Esophagus muscularis mucosa (tissue), 4 donors: ENCODE measurements at regions not wholly inside any gene's neighbourhood (a gene's known extent, or its start where the extent isn't known, plus 50 kb on each side); places are given as distances from the start of the nearest gene placed in this dataset.

Source experiments
- DNase-seq: peaks from one replicate; pipeline ENCODE4 v3.0.0-alpha.2; 2017; ENCODE audit errors: extremely low spot score
- H3K27ac ChIP-seq, 4 donors: fragments of 200-600 bp; sonication (generic); replicated peaks in 1 of 4; 1 replicate in 3 of 4; 2 replicates in 1 of 4; pipeline ENCODE4 v1.5.1; 2016 to 2019; ENCODE audit warnings: mild to moderate bottlenecking in 1 of 4
- H3K27me3 ChIP-seq, 4 donors: fragments of 200-600 bp; sonication (generic); one replicate each; pipeline versions ENCODE4 v1.5.1 to v1.6.0; 2016 to 2019
- H3K36me3 ChIP-seq, 4 donors: fragments of 200-600 bp; sonication (generic); one replicate each; pipeline ENCODE4 v1.5.1; 2016 to 2019
- H3K4me1 ChIP-seq, 4 donors: fragments of 200-600 bp; sonication (generic); one replicate each; pipeline ENCODE4 v1.5.1; 2016 to 2019
- H3K4me3 ChIP-seq, 4 donors: fragments of 200-600 bp; sonication (generic); 1 replicate in 2 of 4; 2 replicates in 2 of 4; pipeline ENCODE4 v1.5.1; 2016 to 2019; ENCODE audit warnings: mild to moderate bottlenecking in 4 of 4, moderate library complexity in 1 of 4
- H3K9me3 ChIP-seq, 4 donors: fragments of 200-600 bp; sonication (generic); 1 replicate in 3 of 4; 2 replicates in 1 of 4; pipeline ENCODE4 v1.5.1; 2016 to 2019
- EP300 ChIP-seq: sonication (generic); formaldehyde crosslinking; IDR thresholded peaks from one replicate; pipeline ENCODE4 v1.6.1; 2017; ENCODE audit warnings: antibody characterized with exemption
- POLR2A ChIP-seq: fragments of 450-650 bp; IDR thresholded peaks from one replicate; pipeline ENCODE4 v1.6.1; 2017; ENCODE audit warnings: antibody characterized with exemption, moderate library complexity, mild to moderate bottlenecking, low read depth
- POLR2AphosphoS5 ChIP-seq, 2 donors: sonication (generic); formaldehyde crosslinking; IDR thresholded peaks; one replicate each; pipeline ENCODE4 v1.6.1; 2017; ENCODE audit warnings: antibody characterized with exemption in 2 of 2
- WGBS: methylation state at CpG from one replicate; pipeline ENCODE4 v1.1.5; 2018; 5-methylcytosine and 5-hydroxymethylcytosine counted together
- intact Hi-C: fragments of 100-400 bp; cut with DNase I; formaldehyde crosslinking; loops from one replicate; pipeline ENCODE4 v1.15.1; 2023
- TF ChIP-seq, protein P1 (sequence below), 3 experiments: fragments of 200-600 bp in 2 of 3; fragments of 450-650 bp in 1 of 3; sonication (generic) in 2 of 3; IDR thresholded peaks; one replicate each; pipeline ENCODE4 v1.5.1; 2017 to 2019; ENCODE audit warnings: antibody characterized with exemption in 3 of 3, mild to moderate bottlenecking in 2 of 3, moderate library complexity in 1 of 3

DNA sequence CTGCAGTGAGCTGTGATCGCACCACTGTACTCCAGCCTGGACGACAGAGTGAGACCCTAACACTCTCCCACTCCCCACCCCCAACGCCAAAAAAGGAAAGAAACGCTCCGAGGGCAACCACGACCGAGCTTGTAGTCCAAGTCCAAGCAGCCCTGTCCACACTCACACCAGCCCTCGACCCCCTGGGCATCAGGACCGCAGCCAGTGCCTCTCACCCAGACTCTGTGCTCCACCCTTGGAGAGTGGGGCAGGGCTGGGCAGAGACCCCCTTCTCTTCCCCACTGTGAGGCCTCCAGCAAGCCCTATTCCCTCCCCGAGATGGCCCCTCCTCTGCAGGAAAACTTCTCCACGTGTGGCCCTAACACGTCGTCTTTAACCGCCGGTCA lies 82.6 kb downstream of the FOXL3 start:
- Histone ChIP-seq H3K36me3 (no peaks in the 10 kb centered on the region), H3K27ac (no peak overlapping the region), H3K4me3 (no peak overlapping the region), H3K4me1 (peaks cover 0 to 15% (median 0%) of the 10 kb centered on the region in 4 donors), H3K27me3 (peaks cover 0 to 17% (median 3%) of the 10 kb centered on the region in 4 donors), H3K9me3 (no peaks in the 10 kb centered on the region)
- intact Hi-C loops = no loop called here
- no peak for DNase-seq
- TF ChIP-seq POLR2AphosphoS5 (IDR thresholded peaks at IDR 0.05) (no peak), POLR2A (no peak), EP300 (no peak)
- TF ChIP-seq, protein P1, sequence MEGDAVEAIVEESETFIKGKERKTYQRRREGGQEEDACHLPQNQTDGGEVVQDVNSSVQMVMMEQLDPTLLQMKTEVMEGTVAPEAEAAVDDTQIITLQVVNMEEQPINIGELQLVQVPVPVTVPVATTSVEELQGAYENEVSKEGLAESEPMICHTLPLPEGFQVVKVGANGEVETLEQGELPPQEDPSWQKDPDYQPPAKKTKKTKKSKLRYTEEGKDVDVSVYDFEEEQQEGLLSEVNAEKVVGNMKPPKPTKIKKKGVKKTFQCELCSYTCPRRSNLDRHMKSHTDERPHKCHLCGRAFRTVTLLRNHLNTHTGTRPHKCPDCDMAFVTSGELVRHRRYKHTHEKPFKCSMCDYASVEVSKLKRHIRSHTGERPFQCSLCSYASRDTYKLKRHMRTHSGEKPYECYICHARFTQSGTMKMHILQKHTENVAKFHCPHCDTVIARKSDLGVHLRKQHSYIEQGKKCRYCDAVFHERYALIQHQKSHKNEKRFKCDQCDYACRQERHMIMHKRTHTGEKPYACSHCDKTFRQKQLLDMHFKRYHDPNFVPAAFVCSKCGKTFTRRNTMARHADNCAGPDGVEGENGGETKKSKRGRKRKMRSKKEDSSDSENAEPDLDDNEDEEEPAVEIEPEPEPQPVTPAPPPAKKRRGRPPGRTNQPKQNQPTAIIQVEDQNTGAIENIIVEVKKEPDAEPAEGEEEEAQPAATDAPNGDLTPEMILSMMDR (IDR thresholded peaks at IDR 0.05) = no peak
- WGBS = 84% methylated on average over 14 of the region's 15 CpGs

- TF ChIP-seq, protein P1 (IDR thresholded peaks at IDR 0.05) = no peak
- TF ChIP-seq POLR2A (no peak), EP300 (no peak), POLR2AphosphoS5 (IDR thresholded peaks at IDR 0.05) (no peak)
- Histone ChIP-seq H3K9me3 (no peaks in the 10 kb centered on the region), H3K4me3 (no peak overlapping the region), H3K27ac (no peak overlapping the region), H3K27me3 (peaks cover 0 to 18% (median 3%) of the 10 kb centered on the region in 4 donors), H3K4me1 (peaks cover 0 to 18% (median 0%) of the 10 kb centered on the region in 4 donors), H3K36me3 (no peaks in the 10 kb centered on the region)
- 75% methylated on average over 39 of the region's 39 CpGs for WGBS
- DNase-seq = no peak
- intact Hi-C loops = no loop called here
Observed at GRCh38 chr7:372932-373791, 83.2 kb downstream of the FOXL3 start.

GRCh38 chr7:373818-374705 lies 84.1 kb downstream of the FOXL3 start:
- intact Hi-C loops = no loop called here
- TF ChIP-seq POLR2A (no peak), EP300 (no peak), POLR2AphosphoS5 (IDR thresholded peaks at IDR 0.05) (no peak)
- TF ChIP-seq, protein P1 (IDR thresholded peaks at IDR 0.05) = no peak
- DNase-seq = no peak
- H3K4me1 ChIP-seq = peaks cover 3 to 23% (median 5%) of the 10 kb centered on the region in 4 donors
- no peak overlapping the region for H3K4me3 ChIP-seq
- no peaks in the 10 kb centered on the region for H3K36me3 ChIP-seq
- no peaks in the 10 kb centered on the region for H3K9me3 ChIP-seq
- 58% methylated on average over 16 of the region's 23 CpGs for WGBS
- H3K27me3 ChIP-seq = peaks cover 0 to 26% (median 3%) of the 10 kb centered on the region in 4 donors
- no peak overlapping the region for H3K27ac ChIP-seq

GRCh38 chr7:374706-375311 lies 84.8 kb downstream of the FOXL3 start:
- Histone ChIP-seq H3K27me3 (peaks cover 0 to 33% (median 3%) of the 10 kb centered on the region in 4 donors), H3K27ac (no peak overlapping the region), H3K36me3 (no peaks in the 10 kb centered on the region), H3K4me1 (peaks cover 10 to 31% (median 12%) of the 10 kb centered on the region in 4 donors), H3K4me3 (no peak overlapping the region), H3K9me3 (no peaks in the 10 kb centered on the region)
- intact Hi-C loops = no loop called here
- WGBS = 89% methylated on average over 30 of the region's 31 CpGs
- DNase-seq = no peak
- TF ChIP-seq, protein P1 (IDR thresholded peaks at IDR 0.05) = no peak
- no peak for TF ChIP-seq EP300
- no peak for TF ChIP-seq POLR2A
- no peak for TF ChIP-seq POLR2AphosphoS5 (IDR thresholded peaks at IDR 0.05)
